OCI-LY7 (cell line): ENCODE measurements at regions not wholly inside any gene's neighbourhood (a gene's known extent, or its start where the extent isn't known, plus 50 kb on each side); places are given as distances from the start of the nearest gene placed in this dataset.

Source experiments
- CTCF ChIP-seq: fragments of 200-600 bp; sonication (generic); conservative IDR thresholded peaks from 2 replicates; pipeline ENCODE4 v1.5.1; 2014; ENCODE audit warnings: mild to moderate bottlenecking, antibody characterized with exemption, low read length, moderate library complexity, mixed read lengths
- EZH2phosphoT487 ChIP-seq: fragments of 200-600 bp; sonication (generic); IDR thresholded peaks from 2 replicates; pipeline ENCODE4 v1.6.1; 2018; ENCODE audit warnings: low read depth, borderline replicate concordance, mild to moderate bottlenecking, mixed run types, antibody characterized with exemption, low read length, moderate library complexity, mixed read lengths

GRCh38 chr2:6008186-6008585 lies 316.0 kb downstream of the SOX11 start:
- TF ChIP-seq CTCF (no peak), EZH2phosphoT487 (no peak)
